ENCODE measurements at regions not wholly inside any gene's neighbourhood (a gene's known extent, or its start where the extent isn't known, plus 50 kb on each side); places are given as distances from the start of the nearest gene placed in this dataset.

DNA sequence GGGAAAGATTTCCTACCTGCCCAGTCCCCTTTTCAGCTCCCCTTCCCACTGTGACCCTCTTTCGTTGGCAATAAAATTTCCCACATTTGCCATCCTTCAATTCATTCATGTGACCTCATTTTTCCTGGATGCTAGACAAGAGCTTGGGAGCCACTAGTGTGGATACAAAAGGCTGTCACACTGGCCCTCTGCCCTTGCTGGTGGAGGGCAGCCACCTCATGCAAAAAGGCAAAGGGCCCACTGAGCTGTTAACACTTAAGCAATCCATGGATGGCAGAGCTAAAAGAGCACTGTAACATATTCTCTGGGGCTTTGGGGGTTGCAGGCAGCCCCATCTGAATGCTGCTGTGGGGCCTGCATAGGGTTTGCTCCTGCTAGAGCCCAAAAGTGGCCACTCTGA is 315.1 kb downstream of the NEBL start:
- Histone ChIP-seq H4K20me1 (ENCODE audit: insufficient read depth, low read length) (no peaks in the 10 kb centered on the region), H3K4me2 (ENCODE audit: low read depth, low read length) (no peak overlapping the region), H3K9ac (ENCODE audit: low read depth, low read length) (no peak overlapping the region), H2AK5ac (ENCODE audit: low read depth, low read length) (no peak overlapping the region), H2BK120ac (ENCODE audit: low read depth, low read length) (no peak overlapping the region), H3K4me3 (ENCODE audit: insufficient read depth, low read depth, low read length) (no peak overlapping the region), H3K79me1 (ENCODE audit: low read depth in 1 of 2, low read length in 2 of 2) (no peaks in the 10 kb centered on the region), H2BK5ac (ENCODE audit: low read depth, low read length, poor library complexity, severe bottlenecking) (no peak overlapping the region), H3K36me3 (ENCODE audit: control insufficient read depth, insufficient read depth, low read length) (no peaks in the 10 kb centered on the region), H2BK20ac (ENCODE audit: low read depth, low read length) (no peak overlapping the region), H3K27me3 (ENCODE audit: control insufficient read depth, insufficient read depth, low read length) (no peaks in the 10 kb centered on the region), H4K91ac (ENCODE audit: insufficient read depth, low read depth, low read length) (no peak overlapping the region), H3K9me1 (ENCODE audit: insufficient read depth, low read length) (no peaks in the 10 kb centered on the region), H4K5ac (ENCODE audit: low read depth, low read length) (no peak overlapping the region), H3K9me3 (ENCODE audit: control insufficient read depth, insufficient read depth, low read length) (peaks cover 15% of the 10 kb centered on the region), H4K8ac (ENCODE audit: low read depth in 2 of 2, low read length in 2 of 2) (no peak overlapping the region), H2BK15ac (ENCODE audit: low read depth, low read length) (no peak overlapping the region), H3K14ac (replicated peaks; ENCODE audit: low read depth, low read length) (no peak overlapping the region), H3K27ac (ENCODE audit: insufficient read depth, low read length) (no peak overlapping the region), H2AFZ (replicated peaks; ENCODE audit: low read length, poor library complexity) (no peak overlapping the region), H2AK9ac (replicated peaks; ENCODE audit: low read depth, low read length, poor library complexity) (no peak overlapping the region), H3K23ac (ENCODE audit: low read depth, low read length) (no peak overlapping the region), H3K4me1 (ENCODE audit: control insufficient read depth, insufficient read depth, low read length) (no peaks in the 10 kb centered on the region), H3K4ac (ENCODE audit: low read depth, low read length) (no peak overlapping the region), H3K56ac (ENCODE audit: extremely low read depth, insufficient read depth, low read length) (no peak overlapping the region), H3K18ac (ENCODE audit: low read depth, low read length) (no peak overlapping the region)
- DNase-seq: no peak
- in situ Hi-C loops (cut with MboI; ENCODE audit: low sequenced_read_pairs): no loop called here
- ATAC-seq (ENCODE audit: low read depth): no peak
- POLR2A ChIA-PET (ENCODE audit: unreplicated experiment): no interaction called here
- TF ChIP-seq MAZ (IDR thresholded peaks at IDR 0.05; ENCODE audit: borderline replicate concordance, low read depth, low read length) (no peak), NFE2L2 (IDR thresholded peaks at IDR 0.05; ENCODE audit: low read depth, low read length) (no peak), FOS (IDR thresholded peaks at IDR 0.05; ENCODE audit: low read depth, low read length) (no peak), BHLHE40 (IDR thresholded peaks at IDR 0.05; ENCODE audit: low read depth, low read length) (no peak), POLR2A (IDR thresholded peaks at IDR 0.05; ENCODE audit: low read depth, low read length) (no peak), CEBPB (IDR thresholded peaks at IDR 0.05; ENCODE audit: low read depth, low read length) (no peak), MAFK (IDR thresholded peaks at IDR 0.05; ENCODE audit: low read depth, low read length) (no peak), MXI1 (IDR thresholded peaks at IDR 0.05; ENCODE audit: borderline replicate concordance, low read depth, low read length) (no peak), CHD1 (IDR thresholded peaks at IDR 0.05; ENCODE audit: low read depth, low read length) (no peak), SMC3 (IDR thresholded peaks at IDR 0.05; ENCODE audit: low read depth, low read length) (no peak)
- TF ChIP-seq, protein P1, sequence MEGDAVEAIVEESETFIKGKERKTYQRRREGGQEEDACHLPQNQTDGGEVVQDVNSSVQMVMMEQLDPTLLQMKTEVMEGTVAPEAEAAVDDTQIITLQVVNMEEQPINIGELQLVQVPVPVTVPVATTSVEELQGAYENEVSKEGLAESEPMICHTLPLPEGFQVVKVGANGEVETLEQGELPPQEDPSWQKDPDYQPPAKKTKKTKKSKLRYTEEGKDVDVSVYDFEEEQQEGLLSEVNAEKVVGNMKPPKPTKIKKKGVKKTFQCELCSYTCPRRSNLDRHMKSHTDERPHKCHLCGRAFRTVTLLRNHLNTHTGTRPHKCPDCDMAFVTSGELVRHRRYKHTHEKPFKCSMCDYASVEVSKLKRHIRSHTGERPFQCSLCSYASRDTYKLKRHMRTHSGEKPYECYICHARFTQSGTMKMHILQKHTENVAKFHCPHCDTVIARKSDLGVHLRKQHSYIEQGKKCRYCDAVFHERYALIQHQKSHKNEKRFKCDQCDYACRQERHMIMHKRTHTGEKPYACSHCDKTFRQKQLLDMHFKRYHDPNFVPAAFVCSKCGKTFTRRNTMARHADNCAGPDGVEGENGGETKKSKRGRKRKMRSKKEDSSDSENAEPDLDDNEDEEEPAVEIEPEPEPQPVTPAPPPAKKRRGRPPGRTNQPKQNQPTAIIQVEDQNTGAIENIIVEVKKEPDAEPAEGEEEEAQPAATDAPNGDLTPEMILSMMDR (conservative IDR thresholded peaks at IDR 0.05; ENCODE audit: low read depth, low read length): no peak
- TF ChIP-seq, protein P2, sequence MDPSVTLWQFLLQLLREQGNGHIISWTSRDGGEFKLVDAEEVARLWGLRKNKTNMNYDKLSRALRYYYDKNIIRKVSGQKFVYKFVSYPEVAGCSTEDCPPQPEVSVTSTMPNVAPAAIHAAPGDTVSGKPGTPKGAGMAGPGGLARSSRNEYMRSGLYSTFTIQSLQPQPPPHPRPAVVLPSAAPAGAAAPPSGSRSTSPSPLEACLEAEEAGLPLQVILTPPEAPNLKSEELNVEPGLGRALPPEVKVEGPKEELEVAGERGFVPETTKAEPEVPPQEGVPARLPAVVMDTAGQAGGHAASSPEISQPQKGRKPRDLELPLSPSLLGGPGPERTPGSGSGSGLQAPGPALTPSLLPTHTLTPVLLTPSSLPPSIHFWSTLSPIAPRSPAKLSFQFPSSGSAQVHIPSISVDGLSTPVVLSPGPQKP (IDR thresholded peaks at IDR 0.05; ENCODE audit: borderline replicate concordance, low read depth, low read length): no peak
- CTCF ChIA-PET: no interaction called here
- no CpG with 5 or more reads among the region's 1 CpG for WGBS, 2 experiments (ENCODE audit: extremely low coverage in 2 of 2, insufficient read length in 1 of 2)
- intact Hi-C loops (cut with micrococcal nuclease): no loop called here
- no TSS peak for BruUV-seq (replicated peaks)
- dilution Hi-C loops (cut with HindIII; ENCODE audit: low sequenced_read_pairs, unreplicated experiment): no loop called here

All from IMR-90 (cell line).